Putamen (tissue), 1 donor: ENCODE measurements at regions not wholly inside any gene's neighbourhood (a gene's known extent, or its start where the extent isn't known, plus 50 kb on each side); places are given as distances from the start of the nearest gene placed in this dataset.

Experiments
- DNase-seq: peaks from one replicate; pipeline ENCODE4 v3.0.0-alpha.2; 2016; ENCODE audit warnings: low spot score

GRCh38 chr17:77906377-77906871 is 52.1 kb upstream of the TNRC6C start:
- no peak for DNase-seq

- no peak for DNase-seq
These were observed 50.7 kb upstream of the TNRC6C start for GRCh38 chr17:77907497-77908461.

GRCh38 chr17:77908501-77908900 is 50.0 kb upstream of the TNRC6C start:
- no peak for DNase-seq
